ENCODE measurements at regions not wholly inside any gene's neighbourhood (a gene's known extent, or its start where the extent isn't known, plus 50 kb on each side); places are given as distances from the start of the nearest gene placed in this dataset.
"Not testable (repeated sequence)": the region's sequence is repeated elsewhere in the genome, so short reads cannot be mapped to it uniquely, and the experiment has no call there.

GRCh38 chr17:20728181-20728580, 148.7 kb downstream of the CDRT15L2 start:
- TF ChIP-seq EP300 (IDR thresholded peaks at IDR 0.05) (no peak), POLR2AphosphoS5 (IDR thresholded peaks at IDR 0.05) (no peak), POLR2A (IDR thresholded peaks at IDR 0.05) (no peak)
- TF ChIP-seq, protein P1, sequence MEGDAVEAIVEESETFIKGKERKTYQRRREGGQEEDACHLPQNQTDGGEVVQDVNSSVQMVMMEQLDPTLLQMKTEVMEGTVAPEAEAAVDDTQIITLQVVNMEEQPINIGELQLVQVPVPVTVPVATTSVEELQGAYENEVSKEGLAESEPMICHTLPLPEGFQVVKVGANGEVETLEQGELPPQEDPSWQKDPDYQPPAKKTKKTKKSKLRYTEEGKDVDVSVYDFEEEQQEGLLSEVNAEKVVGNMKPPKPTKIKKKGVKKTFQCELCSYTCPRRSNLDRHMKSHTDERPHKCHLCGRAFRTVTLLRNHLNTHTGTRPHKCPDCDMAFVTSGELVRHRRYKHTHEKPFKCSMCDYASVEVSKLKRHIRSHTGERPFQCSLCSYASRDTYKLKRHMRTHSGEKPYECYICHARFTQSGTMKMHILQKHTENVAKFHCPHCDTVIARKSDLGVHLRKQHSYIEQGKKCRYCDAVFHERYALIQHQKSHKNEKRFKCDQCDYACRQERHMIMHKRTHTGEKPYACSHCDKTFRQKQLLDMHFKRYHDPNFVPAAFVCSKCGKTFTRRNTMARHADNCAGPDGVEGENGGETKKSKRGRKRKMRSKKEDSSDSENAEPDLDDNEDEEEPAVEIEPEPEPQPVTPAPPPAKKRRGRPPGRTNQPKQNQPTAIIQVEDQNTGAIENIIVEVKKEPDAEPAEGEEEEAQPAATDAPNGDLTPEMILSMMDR (IDR thresholded peaks at IDR 0.05), result no peak
- 58 to 78% (median 70%) methylated on average over 1 of the region's 1 CpG for WGBS, 5 donors
- Histone ChIP-seq H3K27ac (no peak overlapping the region), H3K4me1 (no peaks in the 10 kb centered on the region), H3K27me3 (no peaks in the 10 kb centered on the region), H3K9me3 (no peaks in the 10 kb centered on the region), H3K36me3 (no peaks in the 10 kb centered on the region), H3K4me3 (no peak overlapping the region)
- intact Hi-C loops (cut with DNase I; ENCODE audit: low total_unique reads), result no loop called here
- no peak for DNase-seq

- H3K4me1 ChIP-seq; intact Hi-C loops (cut with DNase I; ENCODE audit: low total_unique reads); H3K9me3 ChIP-seq; H3K27ac ChIP-seq; H3K4me3 ChIP-seq; DNase-seq; H3K36me3 ChIP-seq; H3K27me3 ChIP-seq: not testable (repeated sequence)
- WGBS, 5 donors, result 75 to 86% (median 80%) methylated on average over 6 of the region's 6 CpGs
These were observed 151.6 kb downstream of the CDRT15L2 start for GRCh38 chr17:20731131-20731530.

DNA sequence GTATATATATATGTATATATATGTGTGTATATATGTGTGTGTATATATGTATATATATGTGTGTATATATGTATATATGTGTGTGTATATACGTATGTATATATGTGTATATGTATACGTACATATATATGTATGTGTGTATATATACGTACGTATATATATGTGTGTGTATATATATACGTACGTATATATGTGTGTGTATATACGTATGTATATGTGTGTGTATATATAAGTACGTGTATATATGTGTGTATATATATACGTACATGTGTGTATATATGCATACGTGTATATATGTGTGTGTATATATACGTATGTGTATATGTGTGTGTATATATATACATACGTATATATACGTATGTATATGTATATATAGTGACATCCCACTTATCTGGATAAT, 154.4 kb downstream of the CDRT15L2 start:
- Histone ChIP-seq H3K4me1 (no peaks in the 10 kb centered on the region), H3K9me3 (no peaks in the 10 kb centered on the region), H3K4me3 (no peak overlapping the region), H3K27me3 (no peaks in the 10 kb centered on the region), H3K36me3 (no peaks in the 10 kb centered on the region), H3K27ac (no peak overlapping the region)
- DNase-seq, result no peak
- 88 to 93% (median 89%) methylated on average over 13 of the region's 13 CpGs for WGBS, 5 donors
- intact Hi-C loops (cut with DNase I; ENCODE audit: low total_unique reads), result no loop called here
- TF ChIP-seq POLR2AphosphoS5 (IDR thresholded peaks at IDR 0.05) (no peak), EP300 (IDR thresholded peaks at IDR 0.05) (no peak), POLR2A (IDR thresholded peaks at IDR 0.05) (no peak)
- TF ChIP-seq, protein P1 (IDR thresholded peaks at IDR 0.05), result no peak

- Histone ChIP-seq H3K27ac (no peak overlapping the region), H3K4me3 (no peak overlapping the region), H3K27me3 (no peaks in the 10 kb centered on the region), H3K4me1 (no peaks in the 10 kb centered on the region), H3K36me3 (no peaks in the 10 kb centered on the region), H3K9me3 (no peaks in the 10 kb centered on the region)
- DNase-seq, result no peak
- WGBS, 5 donors, result 75 to 90% (median 86%) methylated on average over 3 of the region's 3 CpGs
- TF ChIP-seq EP300 (IDR thresholded peaks at IDR 0.05) (no peak), POLR2A (IDR thresholded peaks at IDR 0.05) (no peak), POLR2AphosphoS5 (IDR thresholded peaks at IDR 0.05) (no peak)
- TF ChIP-seq, protein P1 (IDR thresholded peaks at IDR 0.05), result no peak
- intact Hi-C loops (cut with DNase I; ENCODE audit: low total_unique reads), result no loop called here
These were observed 156.3 kb downstream of the CDRT15L2 start for GRCh38 chr17:20735796-20736195.

DNA sequence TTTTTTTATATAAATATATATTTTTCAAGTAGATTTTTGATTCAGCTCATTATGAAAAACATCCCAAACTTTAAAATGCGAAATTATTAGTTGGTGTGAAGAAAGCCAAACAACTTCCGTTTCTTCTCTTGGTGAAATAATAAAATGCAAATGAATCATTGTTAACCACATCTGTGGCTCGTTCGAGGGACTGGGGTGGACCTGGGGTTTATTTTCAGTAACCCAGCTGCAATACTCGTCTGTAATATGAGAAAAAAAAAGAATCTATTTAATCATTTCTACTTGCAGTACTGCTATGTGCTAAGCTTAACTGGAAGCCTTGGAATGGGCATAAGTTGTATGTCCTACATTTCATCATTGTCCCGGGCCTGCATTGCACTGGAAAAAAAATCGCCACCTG, 158.1 kb downstream of the CDRT15L2 start:
- H3K4me3 ChIP-seq; H3K9me3 ChIP-seq; H3K36me3 ChIP-seq; H3K27ac ChIP-seq; intact Hi-C loops (cut with DNase I; ENCODE audit: low total_unique reads); H3K27me3 ChIP-seq; DNase-seq; H3K4me1 ChIP-seq: not testable (repeated sequence)
- 69 to 78% (median 70%) methylated on average over 7 of the region's 7 CpGs for WGBS, 5 donors

DNA sequence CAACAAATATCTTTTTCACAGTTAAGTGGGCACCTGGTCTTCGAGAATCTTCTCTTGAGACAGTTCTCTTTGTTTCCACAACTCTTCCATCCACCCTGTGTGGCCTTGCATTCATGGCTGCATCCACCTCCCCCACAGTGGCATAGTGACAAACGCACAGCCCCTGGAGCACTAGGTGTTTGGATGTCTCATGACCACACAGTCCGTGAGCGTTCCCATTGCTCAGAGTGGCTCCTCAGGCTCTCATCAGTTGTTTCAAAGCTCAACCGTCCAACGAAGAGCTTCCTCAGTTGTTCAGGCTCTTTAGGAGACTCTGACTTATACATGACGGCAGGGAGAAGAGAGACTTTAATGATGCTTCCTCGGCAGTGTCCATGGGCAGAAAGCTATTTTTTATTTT, 191.6 kb downstream of the CDRT15L2 start:
- TF ChIP-seq POLR2A (IDR thresholded peaks at IDR 0.05) (no peak), POLR2AphosphoS5 (IDR thresholded peaks at IDR 0.05) (no peak), EP300 (IDR thresholded peaks at IDR 0.05) (no peak)
- TF ChIP-seq, protein P1 (IDR thresholded peaks at IDR 0.05), result no peak
- H3K27ac ChIP-seq, result no peak overlapping the region
- no peak for DNase-seq
- H3K36me3 ChIP-seq, result no peaks in the 10 kb centered on the region
- H3K27me3 ChIP-seq, result peaks cover 0 to 4% (median 0%) of the 10 kb centered on the region in 3 donors
- intact Hi-C loops (cut with DNase I; ENCODE audit: low total_unique reads), result no loop called here
- 78 to 90% (median 88%) methylated on average over 8 of the region's 8 CpGs for WGBS, 5 donors
- H3K4me1 ChIP-seq, result no peaks in the 10 kb centered on the region
- H3K4me3 ChIP-seq, result no peak overlapping the region
- H3K9me3 ChIP-seq, result no peaks in the 10 kb centered on the region

Measured in stomach (tissue), 8 donors.